ENCODE measurements at regions not wholly inside any gene's neighbourhood (a gene's known extent, or its start where the extent isn't known, plus 50 kb on each side); places are given as distances from the start of the nearest gene placed in this dataset.

- CTCF ChIA-PET: interaction anchor here (0.6 to 1.4 kb wide), 3 partner anchors 13 to 346 kb away, joined by 3 to 6 read pairs (median 3); no protein-coding TSS in a partner anchor
- H3K27ac Mint-ChIP-seq (ENCODE audit: low read depth, unreplicated experiment): no peak overlapping the region
Measured at GRCh38 chr1:219040291-219040690, 133.4 kb upstream of the LYPLAL1 start.

GRCh38 chr1:219041141-219041540, 132.5 kb upstream of the LYPLAL1 start:
- intact Hi-C loops (cut with micrococcal nuclease): no loop called here
- ChIA-PET CTCF (interaction anchor here (0.6 kb wide), 2 partner anchors 191 to 294 kb away, joined by 3 read pairs; no protein-coding TSS in a partner anchor), POLR2A (no interaction called here)
- H3K4me3 Mint-ChIP-seq (ENCODE audit: unreplicated experiment): no peak overlapping the region
- no peak overlapping the region for H3K27ac Mint-ChIP-seq (ENCODE audit: low read depth, unreplicated experiment)
- BruUV-seq (replicated peaks): no TSS peak
- H3K9me3 Mint-ChIP-seq (ENCODE audit: unreplicated experiment): no peaks in the 10 kb centered on the region
- TF ChIP-seq CTCF (IDR thresholded peaks at IDR 0.05; ENCODE audit: unreplicated experiment): no peak
- no peaks in the 10 kb centered on the region for H3K27me3 Mint-ChIP-seq (ENCODE audit: insufficient read depth, unreplicated experiment)
- peak; percentile 16 for DNase-seq (ENCODE audit: unreplicated experiment)
- no peaks in the 10 kb centered on the region for H3K36me3 Mint-ChIP-seq (ENCODE audit: insufficient read depth, unreplicated experiment)
- peaks cover 5% of the 10 kb centered on the region for H3K4me1 Mint-ChIP-seq (ENCODE audit: insufficient read depth, unreplicated experiment)

More at GRCh38 chr1:219040291-219040690, 133.4 kb upstream of the LYPLAL1 start:
- intact Hi-C loops (cut with micrococcal nuclease): no loop called here
- no peaks in the 10 kb centered on the region for H3K36me3 Mint-ChIP-seq (ENCODE audit: insufficient read depth, unreplicated experiment)
- peaks cover 5% of the 10 kb centered on the region for H3K4me1 Mint-ChIP-seq (ENCODE audit: insufficient read depth, unreplicated experiment)
- no peaks in the 10 kb centered on the region for H3K9me3 Mint-ChIP-seq (ENCODE audit: unreplicated experiment)
- POLR2A ChIA-PET: no interaction called here
- H3K27me3 Mint-ChIP-seq (ENCODE audit: insufficient read depth, unreplicated experiment): no peaks in the 10 kb centered on the region
- no TSS peak for BruUV-seq (replicated peaks)
- DNase-seq (ENCODE audit: unreplicated experiment): no peak
- TF ChIP-seq CTCF (IDR thresholded peaks at IDR 0.05; ENCODE audit: unreplicated experiment): no peak
- H3K4me3 Mint-ChIP-seq (ENCODE audit: unreplicated experiment): no peak overlapping the region

- peak; percentile 13 for DNase-seq (ENCODE audit: unreplicated experiment)
- no peaks in the 10 kb centered on the region for H3K27me3 Mint-ChIP-seq (ENCODE audit: insufficient read depth, unreplicated experiment)
- ChIA-PET CTCF (no interaction called here), POLR2A (no interaction called here)
- peaks cover 5% of the 10 kb centered on the region for H3K4me1 Mint-ChIP-seq (ENCODE audit: insufficient read depth, unreplicated experiment)
- H3K4me3 Mint-ChIP-seq (ENCODE audit: unreplicated experiment): no peak overlapping the region
- no TSS peak for BruUV-seq (replicated peaks)
- TF ChIP-seq CTCF (IDR thresholded peaks at IDR 0.05; ENCODE audit: unreplicated experiment): no peak
- no peaks in the 10 kb centered on the region for H3K9me3 Mint-ChIP-seq (ENCODE audit: unreplicated experiment)
- intact Hi-C loops (cut with micrococcal nuclease): no loop called here
- no peaks in the 10 kb centered on the region for H3K36me3 Mint-ChIP-seq (ENCODE audit: insufficient read depth, unreplicated experiment)
- no peak overlapping the region for H3K27ac Mint-ChIP-seq (ENCODE audit: low read depth, unreplicated experiment)
Measured at GRCh38 chr1:219041818-219042217, 131.9 kb upstream of the LYPLAL1 start.

- Mint-ChIP-seq H3K27me3 (ENCODE audit: insufficient read depth, unreplicated experiment) (no peaks in the 10 kb centered on the region), H3K4me3 (ENCODE audit: unreplicated experiment) (no peak overlapping the region), H3K9me3 (ENCODE audit: unreplicated experiment) (no peaks in the 10 kb centered on the region), H3K27ac (ENCODE audit: low read depth, unreplicated experiment) (no peak overlapping the region), H3K4me1 (ENCODE audit: insufficient read depth, unreplicated experiment) (peaks cover 5% of the 10 kb centered on the region), H3K36me3 (ENCODE audit: insufficient read depth, unreplicated experiment) (no peaks in the 10 kb centered on the region)
- intact Hi-C loops (cut with micrococcal nuclease): no loop called here
- POLR2A ChIA-PET: no interaction called here
- CTCF ChIA-PET: interaction anchor here (0.6 kb wide), 1 partner anchor 516 kb away, joined by 4 read pairs; no protein-coding TSS in a partner anchor
- TF ChIP-seq CTCF (IDR thresholded peaks at IDR 0.05; ENCODE audit: unreplicated experiment): no peak
- no peak for DNase-seq (ENCODE audit: unreplicated experiment)
- BruUV-seq (replicated peaks): no TSS peak
Measured at GRCh38 chr1:219042769-219043168, 130.9 kb upstream of the LYPLAL1 start.
